Lung (tissue), 11 donors: ENCODE measurements at regions not wholly inside any gene's neighbourhood (a gene's known extent, or its start where the extent isn't known, plus 50 kb on each side); places are given as distances from the start of the nearest gene placed in this dataset.

Experiments
- ATAC-seq: fragments of 200-7000 bp; cut with Tn5 transposase; one replicate; pipeline ENCODE4 v1.9.1; 2020; ENCODE audit warnings: moderate number of reproducible peaks; ENCODE audit not compliant: insufficient read depth, low FRiP score
- DNase-seq, 3 donors: peaks; one replicate each; pipeline ENCODE4 v3.0.0-alpha.2; 2013 to 2017
- H3K27ac ChIP-seq, 2 donors: one replicate each; pipeline ENCODE4 v1.5.1; 2013; ENCODE audit warnings: mild to moderate bottlenecking in 2 of 2, moderate library complexity in 2 of 2, control low read depth in 1 of 2, inconsistent platforms in 1 of 2, low read depth in 1 of 2, low read length in 1 of 2
- H3K27me3 ChIP-seq, 3 donors: one replicate each; pipeline ENCODE4 v1.5.1; 2013; ENCODE audit warnings: low read length in 2 of 3; ENCODE audit not compliant: control insufficient read depth in 3 of 3, insufficient read depth in 3 of 3
- H3K36me3 ChIP-seq, 4 donors: one replicate each; pipeline ENCODE4 v1.5.1; 2013; ENCODE audit warnings: low read length in 4 of 4, mild to moderate bottlenecking in 1 of 4, moderate library complexity in 1 of 4; ENCODE audit not compliant: control insufficient read depth in 4 of 4, insufficient read depth in 4 of 4
- H3K4me1 ChIP-seq, 5 donors: one replicate each; pipeline ENCODE4 v1.5.1; 2013; ENCODE audit warnings: low read length in 5 of 5, mild to moderate bottlenecking in 2 of 5, moderate library complexity in 1 of 5; ENCODE audit not compliant: control insufficient read depth in 5 of 5, insufficient read depth in 5 of 5
- H3K4me3 ChIP-seq: one replicate; pipeline ENCODE4 v1.5.1; 2013; ENCODE audit warnings: mild to moderate bottlenecking, control low read depth, moderate library complexity
- H3K9ac ChIP-seq, 2 donors: one replicate each; pipeline ENCODE4 v1.5.1; 2013; ENCODE audit warnings: low read length in 2 of 2, control low read depth in 1 of 2; ENCODE audit not compliant: insufficient read depth in 1 of 2
- H3K9me3 ChIP-seq, 4 donors: one replicate each; pipeline ENCODE4 v1.5.1; 2013; ENCODE audit warnings: low read length in 3 of 4, mild to moderate bottlenecking in 1 of 4, moderate library complexity in 1 of 4; ENCODE audit not compliant: control insufficient read depth in 4 of 4, insufficient read depth in 3 of 4
- WGBS, 2 donors: extraction: QIAGEN DNeasy Blood & Tissue Kit; methylation state at CpG; one replicate each; pipeline ENCODE4 v1.1.7; 2013; 5-methylcytosine and 5-hydroxymethylcytosine counted together
- TF ChIP-seq, protein P1 (sequence below): IDR thresholded peaks from 2 replicates; pipeline ENCODE4 v1.5.1; 2012; ENCODE audit warnings: mild to moderate bottlenecking; ENCODE audit errors: control extremely low read depth, extremely low read depth
- donor health status: control.
- donor health status: control.
- donor health status: Bipolar disorder and iron deficiency.
- donor health status: healthy.
- donor health status: DM: yes; HTN: yes; CAD: no.

GRCh38 chr20:2212456-2213015 lies 83.3 kb upstream of the TGM3 start:
- H3K9ac ChIP-seq = no peak overlapping the region
- H3K27ac ChIP-seq = no peak overlapping the region
- H3K27me3 ChIP-seq = peaks cover 0 to 26% (median 14%) of the 10 kb centered on the region in 3 donors
- WGBS, 2 donors = 78 to 85% methylated on average over 6 of the region's 6 CpGs
- no peak overlapping the region for H3K4me3 ChIP-seq
- TF ChIP-seq, protein P1, sequence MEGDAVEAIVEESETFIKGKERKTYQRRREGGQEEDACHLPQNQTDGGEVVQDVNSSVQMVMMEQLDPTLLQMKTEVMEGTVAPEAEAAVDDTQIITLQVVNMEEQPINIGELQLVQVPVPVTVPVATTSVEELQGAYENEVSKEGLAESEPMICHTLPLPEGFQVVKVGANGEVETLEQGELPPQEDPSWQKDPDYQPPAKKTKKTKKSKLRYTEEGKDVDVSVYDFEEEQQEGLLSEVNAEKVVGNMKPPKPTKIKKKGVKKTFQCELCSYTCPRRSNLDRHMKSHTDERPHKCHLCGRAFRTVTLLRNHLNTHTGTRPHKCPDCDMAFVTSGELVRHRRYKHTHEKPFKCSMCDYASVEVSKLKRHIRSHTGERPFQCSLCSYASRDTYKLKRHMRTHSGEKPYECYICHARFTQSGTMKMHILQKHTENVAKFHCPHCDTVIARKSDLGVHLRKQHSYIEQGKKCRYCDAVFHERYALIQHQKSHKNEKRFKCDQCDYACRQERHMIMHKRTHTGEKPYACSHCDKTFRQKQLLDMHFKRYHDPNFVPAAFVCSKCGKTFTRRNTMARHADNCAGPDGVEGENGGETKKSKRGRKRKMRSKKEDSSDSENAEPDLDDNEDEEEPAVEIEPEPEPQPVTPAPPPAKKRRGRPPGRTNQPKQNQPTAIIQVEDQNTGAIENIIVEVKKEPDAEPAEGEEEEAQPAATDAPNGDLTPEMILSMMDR = no peak
- ATAC-seq (no peak), DNase-seq (no peak)
- H3K9me3 ChIP-seq = no peaks in the 10 kb centered on the region
- peaks cover 0 to 2% (median 0%) of the 10 kb centered on the region in 5 donors for H3K4me1 ChIP-seq
- H3K36me3 ChIP-seq = no peaks in the 10 kb centered on the region

- Histone ChIP-seq H3K9me3 (no peaks in the 10 kb centered on the region), H3K4me3 (no peak overlapping the region), H3K27ac (no peak overlapping the region), H3K27me3 (peaks cover 0 to 20% (median 6%) of the 10 kb centered on the region in 3 donors), H3K36me3 (no peaks in the 10 kb centered on the region), H3K9ac (no peak overlapping the region), H3K4me1 (no peaks in the 10 kb centered on the region)
- ATAC-seq = no peak
- TF ChIP-seq, protein P1 = no peak
- WGBS, 2 donors = 73 to 81% methylated on average over 5 of the region's 5 CpGs
- no peak for DNase-seq
Observed at GRCh38 chr20:2213401-2213800, 82.4 kb upstream of the TGM3 start.

- no peak overlapping the region for H3K4me3 ChIP-seq
- H3K4me1 ChIP-seq = peaks cover 0 to 2% (median 0%) of the 10 kb centered on the region in 5 donors
- WGBS, 2 donors = 55 to 57% methylated on average over 6 of the region's 6 CpGs
- no peaks in the 10 kb centered on the region for H3K36me3 ChIP-seq
- DNase-seq (peak in 1 of 3 donors; percentile 14), ATAC-seq (no peak)
- H3K9ac ChIP-seq = no peak overlapping the region
- H3K27me3 ChIP-seq = no peaks in the 10 kb centered on the region
- peaks cover 0 to 4% (median 2%) of the 10 kb centered on the region in 4 donors for H3K9me3 ChIP-seq
- no peak overlapping the region for H3K27ac ChIP-seq
- TF ChIP-seq, protein P1 = no peak
Observed at GRCh38 chr20:2217857-2218539, 77.8 kb upstream of the TGM3 start.
